HG03558 (cell line): ENCODE measurements at regions not wholly inside any gene's neighbourhood (a gene's known extent, or its start where the extent isn't known, plus 50 kb on each side); places are given as distances from the start of the nearest gene placed in this dataset.

Source experiments
- ATAC-seq: cut with Tn5 transposase; IDR thresholded peaks from one replicate; pipeline ENCODE4 v1.9.1; 2021; ENCODE audit warnings: moderate number of reproducible peaks; ENCODE audit not compliant: unreplicated experiment; ENCODE audit errors: extremely low read depth

DNA sequence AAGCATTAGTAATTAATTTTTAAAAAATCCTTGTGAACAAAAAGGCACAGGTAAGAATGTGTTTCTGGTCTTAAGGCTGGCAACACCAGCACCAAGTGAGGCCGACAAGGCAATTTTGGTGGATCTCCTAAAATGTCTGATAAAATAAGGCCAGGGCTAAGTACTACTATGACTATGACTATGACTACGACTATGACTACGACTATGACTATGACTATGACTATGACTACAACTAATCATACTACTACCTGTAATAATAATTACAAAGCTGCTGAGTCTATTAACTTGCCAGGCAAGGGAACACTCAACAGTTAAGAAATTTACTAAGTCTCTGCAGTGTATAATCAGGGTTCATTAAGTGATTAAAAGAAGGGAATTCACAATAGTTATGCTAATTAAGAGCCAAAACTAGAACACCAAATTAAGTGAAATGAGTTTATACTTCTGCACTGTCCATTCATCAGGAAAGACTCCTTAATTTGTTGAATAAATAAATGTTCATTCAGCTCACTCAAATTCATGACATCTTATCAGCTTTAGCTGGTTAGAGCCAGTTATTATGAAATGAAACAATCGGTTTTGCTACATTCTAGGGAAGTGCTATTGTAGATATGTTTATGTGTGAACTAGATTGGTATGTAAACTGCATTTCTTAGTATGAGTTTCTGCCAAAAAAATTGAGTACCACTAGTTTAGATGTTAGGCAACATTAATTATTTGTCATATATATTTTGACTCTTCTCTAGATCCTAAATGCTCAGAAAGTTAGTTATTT, 1626.2 kb upstream of the PCDH20 start:
- no peak for ATAC-seq

DNA sequence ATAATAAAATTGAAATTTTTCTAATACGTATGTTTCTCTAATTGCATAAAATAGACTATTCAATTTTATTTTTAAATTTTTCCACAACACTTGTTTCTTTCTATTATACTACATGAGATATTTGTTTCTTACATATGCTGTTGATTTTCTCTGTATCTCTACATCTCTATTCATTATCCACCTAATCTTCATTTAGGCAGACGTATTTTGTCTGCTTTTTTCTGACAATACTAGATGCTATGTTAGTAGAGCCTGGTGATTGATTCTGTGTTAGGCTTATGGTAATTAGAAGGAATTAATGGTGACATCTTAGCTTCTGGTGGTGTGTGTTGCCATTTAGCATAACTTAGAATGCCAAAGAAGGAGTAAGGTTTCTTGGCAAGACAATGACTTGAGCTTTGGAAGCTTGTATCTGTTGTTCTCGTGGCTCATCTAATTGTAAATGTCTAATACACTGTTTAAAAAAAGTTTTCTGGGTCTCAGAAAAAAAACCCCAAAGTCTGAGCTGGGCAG, 1610.7 kb upstream of the PCDH20 start:
- no peak for ATAC-seq

DNA sequence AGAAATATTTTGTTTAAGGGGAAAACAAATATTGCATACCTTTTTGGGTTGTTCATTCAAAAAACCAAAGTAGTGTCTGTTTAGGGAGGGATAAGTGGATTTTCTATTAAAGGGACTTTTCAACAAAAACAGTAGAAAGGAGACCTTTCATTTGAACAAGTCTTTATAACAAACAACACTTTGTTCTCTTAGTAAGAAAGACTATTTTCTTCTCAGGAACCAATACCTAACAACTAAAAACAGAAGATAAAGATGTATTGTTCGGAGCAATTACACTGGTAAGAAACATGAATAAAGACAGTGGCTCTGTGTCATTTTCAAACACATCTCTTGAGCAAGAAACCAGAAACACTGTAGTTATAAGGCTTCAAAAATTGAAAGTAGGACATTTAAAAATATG, 1610.1 kb upstream of the PCDH20 start:
- no peak for ATAC-seq

DNA sequence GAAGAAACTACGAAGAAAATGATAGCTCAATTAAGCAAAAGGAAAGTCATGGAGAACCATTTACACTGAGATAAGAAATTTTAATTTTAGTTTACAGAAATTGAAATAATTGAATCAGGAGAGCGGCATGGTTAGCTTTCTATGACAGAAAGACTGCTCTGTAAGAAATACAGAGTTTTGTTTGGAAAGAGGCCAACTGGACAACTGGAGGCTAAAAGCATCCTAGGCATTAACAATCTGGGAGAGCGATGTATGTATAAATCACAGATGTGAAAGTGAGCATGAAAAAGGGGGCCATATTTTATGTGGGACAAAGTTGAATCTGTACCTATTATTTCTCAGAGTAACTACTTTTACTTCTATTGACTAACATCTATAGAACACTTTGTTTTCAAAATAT, 1608.8 kb upstream of the PCDH20 start:
- no peak for ATAC-seq

DNA sequence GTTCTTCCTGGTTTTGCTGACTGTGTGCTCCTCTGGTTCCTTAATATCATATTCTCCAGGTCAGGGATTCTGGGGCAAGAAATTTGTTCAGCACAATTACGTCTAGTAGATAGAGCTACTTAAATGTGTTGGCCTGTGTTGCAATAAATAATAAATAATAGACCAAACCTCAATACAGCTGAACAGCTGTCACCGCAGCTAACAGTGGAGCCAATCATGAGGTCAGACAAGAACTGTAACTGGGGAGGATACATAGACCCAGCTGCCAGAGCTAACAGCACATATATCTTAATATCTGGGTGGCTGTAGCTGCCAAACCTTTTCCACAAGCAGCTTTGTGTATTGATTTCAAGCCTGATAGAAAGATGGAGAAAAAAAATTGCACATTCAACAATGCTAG, 1596.3 kb upstream of the PCDH20 start:
- no peak for ATAC-seq

DNA sequence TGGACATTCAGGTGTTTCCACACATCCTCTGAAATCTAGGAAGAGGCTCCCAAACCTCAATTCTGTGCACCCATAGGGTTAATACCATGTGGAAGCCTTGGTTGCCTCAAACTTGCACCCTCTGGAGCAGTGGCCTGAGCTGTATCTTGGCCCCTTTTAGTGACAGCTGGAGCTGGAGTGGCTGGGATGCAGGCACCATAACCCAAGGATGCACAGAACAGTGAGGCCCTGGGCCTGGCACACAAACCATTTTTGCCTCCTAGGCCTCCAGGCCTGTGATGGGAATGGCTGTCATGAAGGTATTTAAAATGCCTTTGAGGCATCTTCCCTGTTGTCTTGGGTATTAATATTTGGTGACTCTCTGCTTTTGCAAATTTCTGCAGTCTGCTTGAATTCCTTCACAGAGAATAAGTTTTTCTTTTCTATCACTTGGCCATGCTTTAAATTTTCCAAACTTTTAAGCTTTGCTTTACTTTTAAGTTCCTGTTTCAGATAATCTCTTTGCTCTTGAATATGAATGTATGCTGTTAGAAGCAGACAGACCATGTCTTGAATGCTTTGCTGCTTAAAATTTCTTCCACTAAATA, 1594.5 kb upstream of the PCDH20 start:
- ATAC-seq, result no peak

DNA sequence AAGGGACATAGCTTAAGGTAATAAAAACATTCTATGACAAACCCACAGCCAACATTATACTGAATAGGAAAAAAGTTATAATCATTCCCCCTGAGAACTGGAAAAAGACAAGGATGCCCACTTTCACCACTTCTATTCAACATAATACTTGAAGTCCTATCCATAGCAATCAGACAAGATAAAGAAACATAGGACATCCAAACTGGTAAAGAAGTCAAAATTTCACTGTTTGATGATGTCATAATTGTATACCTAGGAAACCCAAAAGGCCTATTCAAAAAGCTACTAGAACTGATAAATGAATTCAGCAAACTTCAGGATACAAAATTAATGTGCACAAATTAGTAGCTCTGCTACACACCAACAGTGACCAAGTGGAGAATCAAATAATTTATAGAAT, 1590.0 kb upstream of the PCDH20 start:
- ATAC-seq, result no peak

DNA sequence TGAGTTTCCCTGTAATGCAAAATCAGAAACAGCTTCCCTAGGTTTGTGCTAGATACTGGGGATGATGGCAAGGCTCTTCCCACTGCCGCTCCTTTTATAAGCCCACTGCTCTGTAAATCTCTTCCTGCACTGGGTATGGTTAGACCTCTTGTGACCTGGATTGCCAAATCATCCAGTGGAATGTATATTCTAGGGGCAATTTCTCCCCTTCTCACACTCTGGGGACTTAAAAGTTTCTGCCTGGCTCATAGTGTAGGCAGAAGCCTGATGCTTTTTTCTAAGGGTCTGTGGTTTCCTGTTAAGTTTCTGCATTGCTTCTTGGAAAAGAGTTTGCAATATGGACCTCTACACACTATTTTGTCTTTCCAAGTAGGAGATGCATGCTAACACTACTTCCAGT, 1582.0 kb upstream of the PCDH20 start:
- ATAC-seq, result no peak

DNA sequence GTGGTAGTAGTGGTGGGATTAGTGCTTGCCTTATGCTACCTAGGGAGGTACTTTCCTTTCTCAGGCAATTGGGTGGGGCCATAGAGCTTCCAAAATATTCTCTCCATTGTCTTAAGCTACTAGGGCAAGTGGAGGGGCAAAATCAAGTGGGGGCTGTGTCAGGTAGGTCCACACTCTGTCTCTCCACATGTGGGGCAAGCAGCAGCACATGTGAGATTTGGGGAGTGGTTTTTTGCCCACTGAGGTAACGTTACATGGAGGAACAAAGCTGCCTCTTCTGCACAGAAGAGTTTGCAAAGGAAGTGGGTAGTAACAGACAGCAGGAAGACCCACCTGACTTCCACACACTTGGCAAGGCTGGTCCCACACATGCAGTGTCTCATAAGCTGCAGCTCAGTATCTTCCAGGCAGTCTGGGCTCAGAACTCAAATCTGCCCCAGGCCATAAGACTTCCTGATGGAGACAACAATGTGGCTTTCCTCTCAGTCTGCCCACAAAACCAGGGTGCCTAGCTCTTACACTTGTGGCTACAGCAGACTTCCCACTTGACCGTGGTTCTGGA, 1581.5 kb upstream of the PCDH20 start:
- no peak for ATAC-seq

DNA sequence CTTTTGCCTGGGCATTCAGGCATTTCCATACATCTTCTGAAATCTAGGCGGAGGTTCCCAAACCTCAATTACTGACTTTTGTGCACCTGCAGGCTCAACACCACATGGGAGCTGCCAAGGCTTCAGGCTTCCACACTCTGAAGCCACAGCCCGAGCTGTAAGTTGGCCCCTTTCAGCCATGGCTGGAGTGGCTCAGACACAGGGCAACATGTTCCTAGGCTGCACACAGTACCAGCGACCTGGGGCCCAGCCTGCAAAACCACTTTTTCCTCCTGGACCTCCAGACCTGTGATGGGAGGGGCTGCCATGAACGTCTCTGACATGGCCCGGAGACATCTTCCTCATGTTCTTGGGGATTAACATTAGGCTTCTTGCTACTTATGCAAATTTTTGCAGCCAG, 1558.2 kb upstream of the PCDH20 start:
- ATAC-seq, result no peak

DNA sequence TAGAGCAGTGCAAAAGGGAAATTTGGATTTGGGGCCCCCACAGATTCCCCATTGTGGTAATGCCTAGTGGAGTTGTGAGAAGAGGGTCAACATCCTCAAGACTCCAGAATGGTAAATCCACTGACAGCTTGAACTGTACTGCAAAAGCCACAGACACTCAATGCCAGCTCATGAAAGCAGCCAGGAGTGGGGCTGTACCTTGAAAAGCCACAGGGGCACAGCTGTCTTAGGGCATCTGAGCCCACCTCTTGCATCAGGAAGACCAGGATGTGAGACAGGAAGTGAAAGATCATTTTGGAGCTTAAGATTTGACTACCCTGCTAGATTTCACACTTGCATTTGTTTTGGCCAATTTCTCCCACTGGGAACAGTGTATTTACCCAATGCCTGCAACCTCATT, 1548.9 kb upstream of the PCDH20 start:
- no peak for ATAC-seq

DNA sequence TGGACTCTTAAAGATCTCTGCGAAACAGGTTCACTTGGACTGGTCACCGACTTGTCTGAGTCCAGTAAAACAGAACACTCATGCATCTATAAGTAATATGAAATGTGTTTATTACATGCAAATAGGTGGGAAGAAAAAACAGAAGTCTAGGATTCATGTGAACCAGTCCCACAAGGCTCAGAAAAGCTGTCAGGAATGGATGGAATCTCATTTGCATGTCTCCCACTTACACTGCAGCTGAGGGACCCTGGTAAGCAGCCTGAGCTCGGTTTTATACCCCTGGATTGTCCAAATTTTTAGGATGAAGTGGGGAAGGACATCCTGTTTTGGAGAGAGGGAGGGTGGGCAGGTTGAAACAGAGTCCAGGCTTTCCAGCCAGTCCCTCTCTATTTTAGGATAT, 1545.1 kb upstream of the PCDH20 start:
- ATAC-seq, result no peak

DNA sequence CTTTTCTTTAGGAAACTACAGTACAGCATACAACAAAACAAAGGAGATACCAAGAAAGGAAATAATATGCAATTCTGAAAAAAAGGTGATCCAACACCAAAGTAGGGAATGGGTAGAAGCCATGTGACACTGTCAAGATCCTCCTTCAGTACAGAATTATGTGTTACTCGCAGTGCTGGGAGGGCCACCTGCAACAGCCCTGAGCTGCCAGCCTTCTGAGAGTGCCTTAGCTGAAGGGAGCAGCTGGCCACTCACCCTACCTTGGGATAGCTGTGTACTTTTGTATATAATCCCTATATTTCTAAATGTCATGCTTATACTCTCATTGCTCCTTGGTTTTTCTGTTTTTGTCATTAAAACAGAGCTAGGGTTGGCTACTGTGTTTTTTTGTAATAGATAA, 1518.2 kb upstream of the PCDH20 start:
- ATAC-seq, result no peak

DNA sequence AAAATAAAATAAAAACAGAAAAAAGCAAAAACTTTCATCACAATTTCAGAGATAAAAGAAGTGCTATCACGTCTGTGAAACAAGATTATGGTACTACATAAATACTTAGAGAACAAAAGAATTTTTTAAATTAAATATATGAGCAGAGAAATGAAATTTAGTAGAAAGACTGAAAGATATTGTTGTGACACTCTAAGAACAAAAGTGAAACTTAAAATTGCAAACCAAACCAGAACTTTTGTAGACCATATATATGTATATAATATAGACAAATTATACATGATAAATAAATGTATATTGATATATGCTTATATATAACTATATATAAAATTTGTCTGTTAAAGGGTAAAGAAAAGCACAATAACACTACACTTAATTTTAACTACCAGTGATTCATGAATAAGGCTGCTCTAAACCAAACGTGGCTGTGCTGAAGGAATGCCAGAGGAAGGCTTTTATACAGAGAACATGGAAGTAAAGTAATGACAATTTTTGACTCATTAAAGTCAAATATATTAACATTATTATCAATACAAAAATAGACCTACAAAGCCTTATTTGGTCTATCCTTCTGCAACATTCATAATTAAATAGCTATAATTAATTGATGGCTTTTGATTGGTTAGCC, 1516.7 kb upstream of the PCDH20 start:
- no peak for ATAC-seq

DNA sequence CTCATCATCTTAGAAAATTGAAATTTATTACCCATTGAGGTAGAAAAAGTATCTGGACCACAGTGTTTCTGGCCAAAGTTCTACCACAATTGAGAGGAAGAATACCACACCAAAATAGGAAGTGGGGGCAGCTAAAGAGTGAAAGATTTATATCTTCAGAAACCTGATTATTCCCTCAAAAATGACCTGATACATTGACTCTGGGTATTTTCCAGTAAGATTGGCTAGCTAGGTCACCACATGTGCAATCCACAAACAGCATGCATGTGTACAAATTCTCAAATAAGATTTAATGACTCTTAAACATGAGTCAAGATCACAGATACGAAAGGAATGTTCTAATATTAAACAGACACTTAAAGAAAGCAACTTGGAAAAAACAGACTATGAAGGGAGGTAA, 1516.2 kb upstream of the PCDH20 start:
- ATAC-seq, result no peak

DNA sequence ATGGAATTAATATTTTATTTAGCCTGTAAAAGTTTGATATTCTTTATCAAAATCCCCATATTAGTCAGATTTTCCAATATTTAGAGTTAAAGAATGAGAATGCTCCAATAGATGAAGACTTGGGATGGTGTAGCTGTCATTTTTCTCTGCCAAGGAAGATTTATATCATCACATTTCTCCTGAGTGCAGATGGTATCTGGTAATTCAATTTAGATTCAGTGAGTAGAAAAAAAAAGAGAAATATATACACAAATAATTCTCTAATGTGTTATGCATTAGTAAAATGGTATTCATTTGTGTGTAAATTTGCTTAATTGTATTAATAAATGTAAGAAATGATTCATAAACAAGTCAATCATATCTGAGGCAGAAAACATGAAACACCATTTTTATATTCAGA, 1508.7 kb upstream of the PCDH20 start:
- ATAC-seq, result no peak

DNA sequence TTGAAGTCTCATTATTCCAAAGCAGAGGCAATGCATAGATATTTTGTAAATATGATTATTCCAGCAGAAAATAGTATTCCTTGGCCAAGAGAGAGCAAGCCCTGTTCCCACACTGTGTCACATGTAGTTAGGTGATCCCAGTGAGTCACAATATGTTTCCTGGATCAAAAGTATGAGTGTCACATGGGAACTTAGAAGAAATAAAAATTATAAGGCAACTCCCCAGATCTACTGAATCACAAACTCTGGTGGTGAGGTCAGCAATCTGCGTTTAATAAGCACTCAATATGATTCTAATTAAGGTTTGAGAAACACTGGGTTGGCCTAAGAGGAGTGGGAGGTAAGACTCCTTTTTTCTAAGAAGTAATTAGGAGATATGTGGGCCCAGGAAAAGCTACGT, 1504.5 kb upstream of the PCDH20 start:
- no peak for ATAC-seq

DNA sequence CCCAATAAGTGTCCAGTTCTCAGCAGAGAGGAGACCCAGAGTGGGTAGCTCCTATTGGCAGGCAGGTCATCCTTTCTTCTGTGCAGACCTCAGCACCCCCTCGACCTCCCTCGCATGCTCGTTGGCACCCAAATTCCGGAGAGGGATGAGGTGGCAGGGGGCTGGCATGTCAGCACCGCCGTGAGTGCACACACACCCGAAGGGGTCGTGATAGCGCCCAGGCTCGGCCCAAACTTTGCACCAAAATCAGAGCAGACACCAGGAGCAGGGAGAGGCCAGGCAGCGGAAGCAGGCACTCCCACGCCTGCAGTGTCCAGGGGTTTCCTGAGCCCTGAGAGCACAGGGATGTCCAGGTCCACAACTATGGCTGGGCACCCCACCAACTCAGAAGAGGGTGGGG, 1503.8 kb upstream of the PCDH20 start:
- no peak for ATAC-seq

DNA sequence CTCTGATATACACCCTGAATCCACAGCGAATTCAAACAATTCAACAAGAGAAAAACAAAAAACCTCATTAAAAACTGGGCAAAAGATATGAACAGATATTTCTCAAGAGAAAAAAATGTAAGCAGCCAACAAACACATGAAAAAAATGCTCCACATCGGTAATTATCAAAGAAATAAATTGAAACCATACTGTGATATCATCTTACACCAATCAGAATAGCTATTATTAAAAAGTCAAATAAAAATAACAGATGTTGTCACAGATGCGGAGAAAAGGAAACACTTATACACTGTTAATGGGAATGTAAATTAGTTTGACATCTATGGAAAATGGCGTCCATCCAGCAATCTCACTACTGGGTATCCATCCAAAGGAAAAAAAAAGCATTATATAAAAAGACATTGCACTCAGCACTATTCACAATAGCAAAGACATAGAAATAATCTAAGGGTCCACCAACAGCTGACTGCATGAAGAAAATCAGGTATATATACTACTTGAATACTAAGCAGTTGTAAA, 1495.0 kb upstream of the PCDH20 start:
- no peak for ATAC-seq

DNA sequence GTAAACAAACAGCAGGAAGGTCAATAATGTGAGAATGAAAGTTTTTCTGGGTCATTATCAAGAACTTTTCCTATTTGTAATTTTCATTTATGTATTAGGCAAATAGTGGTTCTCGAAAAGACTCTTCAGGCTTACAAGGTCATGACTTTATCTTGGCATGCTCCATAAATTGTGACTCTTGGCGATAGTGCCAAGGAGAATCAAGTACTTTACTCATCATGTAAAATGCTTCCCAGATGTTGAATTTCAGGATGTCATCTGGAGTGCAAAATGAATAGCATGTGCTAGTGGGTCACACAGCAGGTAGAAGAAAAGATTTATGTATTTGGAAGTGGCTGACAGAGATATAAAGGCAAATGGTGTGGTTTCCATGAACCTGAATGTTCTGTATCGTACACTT, 1492.7 kb upstream of the PCDH20 start:
- ATAC-seq, result no peak

DNA sequence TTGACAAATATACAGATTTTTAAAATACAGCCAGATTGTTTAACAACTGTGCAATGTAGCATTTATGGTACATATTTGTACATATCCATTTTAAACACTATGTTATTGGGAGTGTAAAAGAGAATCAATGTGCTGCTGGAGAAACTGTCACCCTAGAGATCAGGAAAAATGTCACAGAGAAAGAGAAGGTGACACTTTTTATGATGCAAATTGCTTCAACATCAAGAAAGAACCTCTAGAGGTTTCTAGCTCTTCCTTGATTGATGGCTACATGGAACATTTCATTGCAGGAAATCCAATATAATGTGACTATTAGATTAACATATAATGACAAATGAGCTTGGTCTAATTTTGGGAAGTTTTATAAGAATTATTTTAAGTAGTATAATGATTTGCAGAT, 1491.2 kb upstream of the PCDH20 start:
- no peak for ATAC-seq
